ENCODE measurements at regions not wholly inside any gene's neighbourhood (a gene's known extent, or its start where the extent isn't known, plus 50 kb on each side); places are given as distances from the start of the nearest gene placed in this dataset.

DNA sequence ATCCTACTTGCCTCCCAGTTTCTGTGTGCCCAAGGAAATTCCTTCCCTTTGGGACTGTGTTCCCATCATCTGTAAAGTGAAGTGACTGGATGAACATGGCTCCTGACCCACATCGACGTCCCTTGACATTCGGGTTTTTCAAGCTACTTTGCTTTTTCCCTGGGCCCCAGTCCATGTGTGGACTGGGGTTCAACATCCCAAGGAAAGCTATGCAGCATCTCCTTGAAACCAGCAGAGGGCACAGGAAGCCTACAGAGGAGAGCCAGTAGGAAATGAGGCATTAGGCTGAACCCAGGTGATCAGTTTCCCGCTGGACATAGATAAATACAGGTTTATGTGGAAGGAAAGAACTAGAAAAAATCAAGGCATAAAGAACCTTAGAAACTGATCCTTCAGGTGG is 145.1 kb upstream of the ARHGEF9 start:
- H3K4me3 ChIP-seq (ENCODE audit: control insufficient read depth, low read depth, low read length) = no peak overlapping the region
- peak; percentile 3 for DNase-seq (ENCODE audit: low read depth)
- TF ChIP-seq, protein P1, sequence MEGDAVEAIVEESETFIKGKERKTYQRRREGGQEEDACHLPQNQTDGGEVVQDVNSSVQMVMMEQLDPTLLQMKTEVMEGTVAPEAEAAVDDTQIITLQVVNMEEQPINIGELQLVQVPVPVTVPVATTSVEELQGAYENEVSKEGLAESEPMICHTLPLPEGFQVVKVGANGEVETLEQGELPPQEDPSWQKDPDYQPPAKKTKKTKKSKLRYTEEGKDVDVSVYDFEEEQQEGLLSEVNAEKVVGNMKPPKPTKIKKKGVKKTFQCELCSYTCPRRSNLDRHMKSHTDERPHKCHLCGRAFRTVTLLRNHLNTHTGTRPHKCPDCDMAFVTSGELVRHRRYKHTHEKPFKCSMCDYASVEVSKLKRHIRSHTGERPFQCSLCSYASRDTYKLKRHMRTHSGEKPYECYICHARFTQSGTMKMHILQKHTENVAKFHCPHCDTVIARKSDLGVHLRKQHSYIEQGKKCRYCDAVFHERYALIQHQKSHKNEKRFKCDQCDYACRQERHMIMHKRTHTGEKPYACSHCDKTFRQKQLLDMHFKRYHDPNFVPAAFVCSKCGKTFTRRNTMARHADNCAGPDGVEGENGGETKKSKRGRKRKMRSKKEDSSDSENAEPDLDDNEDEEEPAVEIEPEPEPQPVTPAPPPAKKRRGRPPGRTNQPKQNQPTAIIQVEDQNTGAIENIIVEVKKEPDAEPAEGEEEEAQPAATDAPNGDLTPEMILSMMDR (conservative IDR thresholded peaks at IDR 0.05; ENCODE audit: control insufficient read depth, insufficient read depth, low read depth, low read length) = peak; percentile 24

DNA sequence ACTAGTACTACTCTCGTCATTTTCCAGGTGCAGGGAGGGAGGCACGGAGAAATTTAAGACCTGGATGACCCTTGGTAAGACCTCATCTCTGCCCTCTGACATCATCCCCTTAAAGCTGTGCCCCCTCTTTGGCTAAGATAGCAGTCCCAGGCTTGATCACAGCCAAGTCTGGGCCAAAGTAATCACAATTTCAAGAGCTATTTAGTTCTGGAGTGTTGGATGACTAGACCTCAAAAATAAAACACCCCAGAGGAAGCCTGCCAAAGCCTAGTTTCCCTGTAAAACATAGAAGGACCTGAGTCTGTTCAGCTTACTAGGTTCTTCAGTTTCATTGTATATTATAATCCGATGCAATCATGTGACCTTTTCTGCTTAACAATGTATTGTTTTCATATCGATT is 144.6 kb upstream of the ARHGEF9 start:
- H3K4me3 ChIP-seq (ENCODE audit: control insufficient read depth, low read depth, low read length) = no peak overlapping the region
- no peak for DNase-seq (ENCODE audit: low read depth)
- TF ChIP-seq, protein P1 (conservative IDR thresholded peaks at IDR 0.05; ENCODE audit: control insufficient read depth, insufficient read depth, low read depth, low read length) = no peak

DNA sequence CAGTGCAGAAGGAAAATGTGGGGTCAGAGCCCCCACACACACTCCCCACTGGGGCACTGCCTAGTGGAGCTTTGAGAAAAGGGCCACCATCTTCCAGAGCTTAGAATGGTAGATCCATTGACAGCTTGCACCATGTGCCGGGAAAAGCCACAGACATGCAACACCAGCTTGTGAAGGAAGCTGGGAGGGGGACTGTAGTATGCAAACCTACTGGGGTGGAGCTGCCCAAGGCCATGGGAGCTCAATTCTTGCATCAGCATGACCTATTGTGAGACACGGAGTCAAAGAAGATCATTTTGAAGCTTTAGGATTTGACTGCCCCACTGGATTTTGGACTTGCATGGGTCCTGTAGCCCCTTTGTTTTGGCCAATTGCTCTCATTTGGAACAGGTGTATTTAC is 142.8 kb upstream of the ARHGEF9 start:
- H3K4me3 ChIP-seq (ENCODE audit: control insufficient read depth, low read depth, low read length) = no peak overlapping the region
- TF ChIP-seq, protein P1 (conservative IDR thresholded peaks at IDR 0.05; ENCODE audit: control insufficient read depth, insufficient read depth, low read depth, low read length) = no peak
- DNase-seq (ENCODE audit: low read depth) = no peak

- peak; percentile 9 for DNase-seq (ENCODE audit: low read depth)
- TF ChIP-seq, protein P1 (conservative IDR thresholded peaks at IDR 0.05; ENCODE audit: control insufficient read depth, insufficient read depth, low read depth, low read length) = no peak
- H3K4me3 ChIP-seq (ENCODE audit: control insufficient read depth, low read depth, low read length) = no peak overlapping the region
These were observed 137.2 kb upstream of the ARHGEF9 start for GRCh38 chrX:63922221-63922620.

DNA sequence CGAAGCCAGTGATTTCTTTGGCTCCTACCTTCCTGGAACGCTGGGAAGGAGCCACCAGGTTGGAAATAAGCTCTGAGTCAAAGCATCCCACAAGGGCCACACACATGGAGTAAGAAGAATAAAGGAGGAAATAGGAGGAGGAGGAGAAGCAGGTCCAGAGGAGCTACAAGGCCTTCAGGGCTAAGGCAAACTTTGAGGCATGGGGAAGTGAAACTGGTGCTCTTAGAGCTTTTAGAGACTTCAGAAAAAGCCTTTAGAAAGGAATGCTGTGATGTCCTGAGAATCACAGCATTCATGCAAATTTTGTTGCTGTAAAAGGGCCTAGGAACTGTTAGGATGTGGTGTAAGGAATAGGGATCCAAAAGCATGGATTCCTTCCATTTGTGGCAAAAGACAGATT is 135.9 kb upstream of the ARHGEF9 start:
- H3K4me3 ChIP-seq (ENCODE audit: control insufficient read depth, low read depth, low read length) = no peak overlapping the region
- no peak for DNase-seq (ENCODE audit: low read depth)
- TF ChIP-seq, protein P1 (conservative IDR thresholded peaks at IDR 0.05; ENCODE audit: control insufficient read depth, insufficient read depth, low read depth, low read length) = no peak

DNA sequence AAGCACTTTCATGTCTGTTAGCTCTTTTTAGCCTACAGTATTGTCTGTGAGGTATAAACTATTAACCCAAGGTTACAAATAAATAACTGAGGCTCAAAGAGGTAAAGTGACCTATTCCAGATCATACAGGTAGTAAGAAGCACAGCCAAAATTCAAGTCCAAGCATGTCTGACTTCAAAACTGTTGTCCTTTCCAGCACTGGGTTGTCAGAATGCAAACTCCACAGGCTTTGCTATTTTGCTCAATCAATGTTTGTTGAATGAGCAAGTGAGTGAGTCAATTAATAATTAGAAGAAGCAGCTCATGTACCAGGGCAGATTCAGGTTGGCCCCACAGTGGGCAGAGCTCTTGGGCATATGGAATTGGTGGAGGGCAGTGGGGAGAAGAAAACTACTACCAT is 134.1 kb upstream of the ARHGEF9 start:
- no peak overlapping the region for H3K4me3 ChIP-seq (ENCODE audit: control insufficient read depth, low read depth, low read length)
- DNase-seq (ENCODE audit: low read depth) = no peak
- TF ChIP-seq, protein P1 (conservative IDR thresholded peaks at IDR 0.05; ENCODE audit: control insufficient read depth, insufficient read depth, low read depth, low read length) = no peak

GRCh38 chrX:63918611-63919010 is 133.6 kb upstream of the ARHGEF9 start:
- TF ChIP-seq, protein P1 (conservative IDR thresholded peaks at IDR 0.05; ENCODE audit: control insufficient read depth, insufficient read depth, low read depth, low read length) = no peak
- peak; percentile 31 for DNase-seq (ENCODE audit: low read depth)
- H3K4me3 ChIP-seq (ENCODE audit: control insufficient read depth, low read depth, low read length) = no peak overlapping the region

Measured in fibroblast of mammary gland (primary cell).